A673 (cell line): ENCODE measurements at regions not wholly inside any gene's neighbourhood (a gene's known extent, or its start where the extent isn't known, plus 50 kb on each side); places are given as distances from the start of the nearest gene placed in this dataset.

ENCODE experiments used
- BruUV-seq: library from RNA; stranded (reverse); fragments of 400-500 nt; replicated peaks from 2 replicates; lab custom pipeline; 2021; lab: Mats Ljungman, UMichigan
- CTCF ChIA-PET: fragments of 300-600 bp; sonication (Branson Sonifier 250); formaldehyde crosslinking; loops from one replicate; lab custom pipeline; 2022; ENCODE audit warnings: antibody characterized with exemption; lab: Charles Lee
- POLR2A ChIA-PET: fragments of 300-600 bp; sonication (Branson Sonifier 250); formaldehyde crosslinking; loops from one replicate; lab custom pipeline; 2022; ENCODE audit warnings: antibody characterized with exemption; ENCODE audit not compliant: low non-redundant PET; lab: Charles Lee
- DNase-seq: peaks from one replicate; pipeline ENCODE4 v3.0.0-alpha.2; 2015; ENCODE audit warnings: low spot score
- H3K27ac ChIP-seq: fragments of 200-600 bp; sonication (generic); 2 replicates; pipeline ENCODE4 v1.5.1; 2016; ENCODE audit warnings: mixed run types, low read depth, mild to moderate bottlenecking, mixed read lengths, antibody characterized with exemption, low read length; ENCODE audit not compliant: poor library complexity, severe bottlenecking
- H3K27me3 ChIP-seq: fragments of 200-600 bp; sonication (generic); replicated peaks from 2 replicates; pipeline ENCODE4 v1.6.1; 2017; ENCODE audit warnings: mixed run types, low read depth, mild to moderate bottlenecking, mixed read lengths, antibody characterized with exemption, low read length; ENCODE audit not compliant: insufficient read depth, poor library complexity
- H3K36me3 ChIP-seq: fragments of 200-600 bp; sonication (generic); 2 replicates; pipeline ENCODE4 v1.6.1; 2016; ENCODE audit warnings: mixed run types, mild to moderate bottlenecking, mixed read lengths, antibody characterized with exemption, low read length; ENCODE audit not compliant: insufficient read depth, poor library complexity, severe bottlenecking
- H3K4me1 ChIP-seq: fragments of 200-600 bp; sonication (generic); 2 replicates; pipeline ENCODE4 v1.6.1; 2017; ENCODE audit warnings: mixed run types, mild to moderate bottlenecking, mixed read lengths, antibody characterized with exemption, low read length; ENCODE audit not compliant: insufficient read depth, poor library complexity, severe bottlenecking
- H3K4me3 ChIP-seq: fragments of 200-600 bp; sonication (generic); 2 replicates; pipeline ENCODE4 v1.5.1; 2016; ENCODE audit warnings: low read depth, mixed run types, mild to moderate bottlenecking, mixed read lengths, low read length; ENCODE audit not compliant: poor library complexity, severe bottlenecking
- H3K9me3 ChIP-seq: fragments of 200-600 bp; sonication (generic); 2 replicates; pipeline ENCODE4 v1.6.1; 2016; ENCODE audit warnings: mixed run types, low read depth, mild to moderate bottlenecking, mixed read lengths, antibody characterized with exemption, low read length; ENCODE audit not compliant: poor library complexity, severe bottlenecking
- EZH2 ChIP-seq: fragments of 200-600 bp; sonication (generic); IDR thresholded peaks from 2 replicates; pipeline ENCODE4 v1.6.1; 2017; ENCODE audit warnings: borderline replicate concordance, low read depth, mild to moderate bottlenecking, mixed read lengths, antibody characterized with exemption, low read length; ENCODE audit not compliant: poor library complexity, severe bottlenecking
- intact Hi-C: fragments of 100-400 bp; cut with micrococcal nuclease; formaldehyde crosslinking; loops from one replicate; pipeline ENCODE4 v1.10.0; 2022; ENCODE audit not compliant: unreplicated experiment
- TF ChIP-seq, protein P1 (sequence below): fragments of 300-800, 200-600 bp; sonication (generic); conservative IDR thresholded peaks from 2 replicates; pipeline ENCODE4 v1.5.1; 2017; ENCODE audit warnings: low read depth, mild to moderate bottlenecking, antibody characterized with exemption, low read length, moderate library complexity, mixed read lengths

DNA sequence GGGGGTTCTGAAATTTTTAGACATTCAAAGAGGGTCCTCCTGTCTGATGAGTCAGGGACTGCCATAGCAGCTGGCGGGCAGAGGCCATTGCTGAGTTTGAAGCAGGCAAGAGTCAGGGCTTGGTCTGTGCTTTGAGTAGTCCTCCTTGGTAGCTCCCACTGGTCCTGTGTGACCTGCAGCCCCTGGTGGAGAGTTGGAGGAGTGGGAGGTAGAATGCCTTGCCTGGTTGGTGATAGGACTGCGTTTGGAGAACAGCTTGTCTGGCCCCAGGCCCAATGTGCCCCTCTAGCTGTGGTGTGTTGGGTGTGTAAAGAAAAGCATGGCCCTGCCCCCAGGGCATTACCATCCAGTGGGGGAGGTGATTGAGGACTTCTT, 116.7 kb downstream of the BEGAIN start:
- ChIA-PET POLR2A (no interaction called here), CTCF (interaction anchor here (0.8 to 1.0 kb wide), 2 partner anchors 85 to 175 kb away, joined by 3 read pairs; no protein-coding TSS in a partner anchor)
- no TSS peak for BruUV-seq
- H3K4me1 ChIP-seq: no peaks in the 10 kb centered on the region
- no peaks in the 10 kb centered on the region for H3K9me3 ChIP-seq
- intact Hi-C loops: no loop called here
- H3K4me3 ChIP-seq: no peak overlapping the region
- DNase-seq: no peak
- no peak for TF ChIP-seq EZH2
- TF ChIP-seq, protein P1, sequence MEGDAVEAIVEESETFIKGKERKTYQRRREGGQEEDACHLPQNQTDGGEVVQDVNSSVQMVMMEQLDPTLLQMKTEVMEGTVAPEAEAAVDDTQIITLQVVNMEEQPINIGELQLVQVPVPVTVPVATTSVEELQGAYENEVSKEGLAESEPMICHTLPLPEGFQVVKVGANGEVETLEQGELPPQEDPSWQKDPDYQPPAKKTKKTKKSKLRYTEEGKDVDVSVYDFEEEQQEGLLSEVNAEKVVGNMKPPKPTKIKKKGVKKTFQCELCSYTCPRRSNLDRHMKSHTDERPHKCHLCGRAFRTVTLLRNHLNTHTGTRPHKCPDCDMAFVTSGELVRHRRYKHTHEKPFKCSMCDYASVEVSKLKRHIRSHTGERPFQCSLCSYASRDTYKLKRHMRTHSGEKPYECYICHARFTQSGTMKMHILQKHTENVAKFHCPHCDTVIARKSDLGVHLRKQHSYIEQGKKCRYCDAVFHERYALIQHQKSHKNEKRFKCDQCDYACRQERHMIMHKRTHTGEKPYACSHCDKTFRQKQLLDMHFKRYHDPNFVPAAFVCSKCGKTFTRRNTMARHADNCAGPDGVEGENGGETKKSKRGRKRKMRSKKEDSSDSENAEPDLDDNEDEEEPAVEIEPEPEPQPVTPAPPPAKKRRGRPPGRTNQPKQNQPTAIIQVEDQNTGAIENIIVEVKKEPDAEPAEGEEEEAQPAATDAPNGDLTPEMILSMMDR: no peak
- no peaks in the 10 kb centered on the region for H3K36me3 ChIP-seq
- no peak overlapping the region for H3K27ac ChIP-seq
- H3K27me3 ChIP-seq: no peaks in the 10 kb centered on the region

DNA sequence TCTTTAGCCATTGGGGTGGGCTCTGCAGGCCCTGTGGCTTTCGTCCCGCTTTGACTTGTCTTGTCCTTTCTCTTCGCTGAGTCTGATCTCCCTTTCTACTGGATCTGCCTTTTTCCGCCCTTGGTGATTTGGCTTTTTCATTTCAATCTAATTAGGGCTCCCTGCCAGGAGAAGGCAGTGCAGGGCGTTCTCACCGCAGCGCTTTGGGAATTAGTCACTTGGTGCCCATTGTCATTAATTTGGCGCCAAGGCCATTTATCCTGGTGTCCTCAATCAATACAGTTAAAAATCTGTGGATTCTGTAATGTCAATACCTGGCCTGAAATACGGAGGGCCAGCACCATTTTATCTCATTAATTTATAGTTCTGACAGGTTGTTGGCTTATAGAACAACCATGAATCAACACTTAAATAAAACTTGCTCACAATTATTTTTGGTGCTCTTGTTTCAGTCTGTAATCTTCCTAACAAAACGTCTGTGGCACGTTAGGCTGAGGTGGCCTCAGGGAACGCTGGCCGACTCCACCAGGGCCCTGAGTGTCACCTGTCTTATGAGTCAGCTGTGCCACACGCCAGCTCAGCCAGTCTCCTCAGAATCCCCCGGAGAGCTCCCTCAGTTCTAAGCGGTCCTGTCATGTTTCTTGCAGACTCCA, 115.7 kb downstream of the BEGAIN start:
- ChIA-PET POLR2A (no interaction called here), CTCF (no interaction called here)
- H3K4me1 ChIP-seq: no peaks in the 10 kb centered on the region
- H3K9me3 ChIP-seq: no peaks in the 10 kb centered on the region
- H3K36me3 ChIP-seq: no peaks in the 10 kb centered on the region
- H3K4me3 ChIP-seq: no peak overlapping the region
- no TSS peak for BruUV-seq
- intact Hi-C loops: no loop called here
- no peak for TF ChIP-seq EZH2
- TF ChIP-seq, protein P1: no peak
- H3K27ac ChIP-seq: no peak overlapping the region
- DNase-seq: no peak
- H3K27me3 ChIP-seq: no peaks in the 10 kb centered on the region

DNA sequence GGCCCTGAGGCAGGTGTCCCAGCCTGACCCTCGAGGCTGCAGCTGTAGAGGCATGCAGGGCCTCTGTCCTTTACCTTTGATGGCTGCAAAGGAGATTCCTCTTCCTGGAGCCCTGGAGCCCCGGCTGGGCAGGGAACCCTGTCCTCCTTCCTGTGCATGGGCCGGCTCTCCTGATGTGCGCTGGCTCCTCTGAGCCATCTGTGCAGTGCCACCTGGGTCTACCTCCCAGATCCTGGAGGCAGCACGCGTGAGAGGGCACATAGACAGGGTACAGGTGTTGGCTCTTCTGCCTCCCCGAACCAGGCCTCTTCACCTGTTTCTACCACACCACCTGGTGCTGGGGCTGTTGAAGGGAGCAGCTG, 115.1 kb downstream of the BEGAIN start:
- no peak overlapping the region for H3K4me3 ChIP-seq
- no peaks in the 10 kb centered on the region for H3K36me3 ChIP-seq
- no peaks in the 10 kb centered on the region for H3K9me3 ChIP-seq
- no TSS peak for BruUV-seq
- intact Hi-C loops: no loop called here
- ChIA-PET POLR2A (no interaction called here), CTCF (no interaction called here)
- no peaks in the 10 kb centered on the region for H3K27me3 ChIP-seq
- DNase-seq: no peak
- TF ChIP-seq, protein P1: no peak
- no peak for TF ChIP-seq EZH2
- no peaks in the 10 kb centered on the region for H3K4me1 ChIP-seq
- H3K27ac ChIP-seq: no peak overlapping the region
